HepG2 (cell line): ENCODE measurements at regions not wholly inside any gene's neighbourhood (a gene's known extent, or its start where the extent isn't known, plus 50 kb on each side); places are given as distances from the start of the nearest gene placed in this dataset.

Source experiments
- NPAS2 ChIP-seq: sonication (generic); formaldehyde crosslinking; IDR thresholded peaks from 2 replicates; pipeline ENCODE4 v1.8.0; 2022; ENCODE audit warnings: mild to moderate bottlenecking, missing genetic modification reagents, borderline replicate concordance
- TF ChIP-seq, protein P1 (sequence below), 2 experiments: sonication (generic) in 1 of 2; formaldehyde crosslinking in 1 of 2; IDR thresholded peaks; 2 replicates each; pipeline versions ENCODE4 v1.4.0 to v1.6.1; 2018 to 2020; ENCODE audit warnings: missing genetic modification reagents in 2 of 2, borderline replicate concordance in 1 of 2, low read depth in 1 of 2, mild to moderate bottlenecking in 1 of 2, missing biosample characterization in 1 of 2

- TF ChIP-seq, protein P1, sequence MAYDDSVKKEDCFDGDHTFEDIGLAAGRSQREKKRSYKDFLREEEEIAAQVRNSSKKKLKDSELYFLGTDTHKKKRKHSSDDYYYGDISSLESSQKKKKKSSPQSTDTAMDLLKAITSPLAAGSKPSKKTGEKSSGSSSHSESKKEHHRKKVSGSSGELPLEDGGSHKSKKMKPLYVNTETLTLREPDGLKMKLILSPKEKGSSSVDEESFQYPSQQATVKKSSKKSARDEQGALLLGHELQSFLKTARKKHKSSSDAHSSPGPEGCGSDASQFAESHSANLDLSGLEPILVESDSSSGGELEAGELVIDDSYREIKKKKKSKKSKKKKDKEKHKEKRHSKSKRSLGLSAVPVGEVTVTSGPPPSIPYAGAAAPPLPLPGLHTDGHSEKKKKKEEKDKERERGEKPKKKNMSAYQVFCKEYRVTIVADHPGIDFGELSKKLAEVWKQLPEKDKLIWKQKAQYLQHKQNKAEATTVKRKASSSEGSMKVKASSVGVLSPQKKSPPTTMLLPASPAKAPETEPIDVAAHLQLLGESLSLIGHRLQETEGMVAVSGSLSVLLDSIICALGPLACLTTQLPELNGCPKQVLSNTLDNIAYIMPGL (CRISPR knock-in tag; IDR thresholded peaks at IDR 0.05; ENCODE audit: borderline replicate concordance in 1 of 2, low read depth in 1 of 2) = no peak
- no peak for TF ChIP-seq NPAS2 (CRISPR knock-in tag)
Measured at GRCh38 chr5:42879291-42879690, 67.6 kb upstream of the SELENOP start.
